K562 (cell line): ENCODE measurements at regions not wholly inside any gene's neighbourhood (a gene's known extent, or its start where the extent isn't known, plus 50 kb on each side); places are given as distances from the start of the nearest gene placed in this dataset.
A peak's percentile ranks its signal among the peaks of the same experiment; 100 is the strongest.

Source experiments
- CBX5 ChIP-seq: IDR thresholded peaks from 2 replicates; pipeline ENCODE4 v1.6.1; 2014; ENCODE audit warnings: low read depth, borderline replicate concordance
- ESRRA ChIP-seq: fragments of 450-650 bp; IDR thresholded peaks from 2 replicates; pipeline ENCODE4 v1.6.1; 2014; ENCODE audit warnings: low read depth, mild to moderate bottlenecking, moderate library complexity, borderline replicate concordance
- FIP1L1 ChIP-seq: fragments of 200-400 bp; formaldehyde crosslinking; IDR thresholded peaks from 2 replicates; pipeline ENCODE4 v1.6.1; 2018; ENCODE audit warnings: mild to moderate bottlenecking, low read depth, low read length; ENCODE audit not compliant: poor library complexity, severe bottlenecking
- HDAC8 ChIP-seq: fragments of 450-650 bp; IDR thresholded peaks from 2 replicates; pipeline ENCODE4 v1.6.1; 2016; ENCODE audit warnings: mild to moderate bottlenecking, missing genetic modification characterization, moderate library complexity, missing compliant biosample characterization
- HNRNPLL ChIP-seq: fragments of 200-400 bp; formaldehyde crosslinking; IDR thresholded peaks from 2 replicates; pipeline ENCODE4 v1.6.1; 2017; ENCODE audit warnings: low read length, low read depth, mild to moderate bottlenecking; ENCODE audit not compliant: poor library complexity, severe bottlenecking
- MTA2 ChIP-seq: fragments of 450-650 bp; IDR thresholded peaks from 2 replicates; pipeline ENCODE4 v1.6.1; 2016; ENCODE audit warnings: low read depth
- MYBL2 ChIP-seq, 2 experiments: fragments of 450-650 bp in 1 of 2; sonication (generic) in 1 of 2; formaldehyde crosslinking in 1 of 2; IDR thresholded peaks; 2 replicates each; pipeline versions ENCODE4 v1.6.1 to v1.8.1; 2017 to 2022; ENCODE audit warnings: borderline replicate concordance in 1 of 2, inconsistent platforms in 1 of 2, low read depth in 1 of 2, mild to moderate bottlenecking in 1 of 2, missing genetic modification reagents in 1 of 2, moderate library complexity in 1 of 2
- PCBP2 ChIP-seq: fragments of 200-400 bp; formaldehyde crosslinking; IDR thresholded peaks from 2 replicates; pipeline ENCODE4 v1.6.1; 2018; ENCODE audit warnings: low read length, low read depth, mild to moderate bottlenecking, moderate library complexity; ENCODE audit not compliant: poor library complexity, severe bottlenecking
- POU5F1 ChIP-seq: fragments of 150-350 bp; IDR thresholded peaks from 2 replicates; pipeline ENCODE4 v1.6.1; 2014; ENCODE audit warnings: borderline replicate concordance, low read length, low read depth, mild to moderate bottlenecking; ENCODE audit not compliant: partially characterized antibody
- SNIP1 ChIP-seq: fragments of 450-650 bp; IDR thresholded peaks from 2 replicates; pipeline ENCODE4 v1.7.1; 2017; ENCODE audit warnings: low read depth, mild to moderate bottlenecking
- SP1 ChIP-seq: sonication (generic); formaldehyde crosslinking; IDR thresholded peaks from 2 replicates; pipeline ENCODE4 v1.8.1; 2022; ENCODE audit warnings: mild to moderate bottlenecking, missing genetic modification reagents
- SP2 ChIP-seq: IDR thresholded peaks from 2 replicates; pipeline ENCODE4 v1.6.1; 2011; ENCODE audit warnings: mild to moderate bottlenecking, low read depth, low read length, moderate library complexity; ENCODE audit not compliant: poor library complexity, severe bottlenecking; ENCODE audit errors: extremely low read depth
- SRSF1 ChIP-seq: fragments of 200-400 bp; formaldehyde crosslinking; IDR thresholded peaks from 2 replicates; pipeline ENCODE4 v1.6.1; 2017; ENCODE audit warnings: mild to moderate bottlenecking, low read depth, low read length, moderate library complexity
- ZEB2 ChIP-seq: fragments of 450-650 bp; IDR thresholded peaks from 2 replicates; pipeline ENCODE4 v1.6.1; 2016
- ZNF146 ChIP-seq: IDR thresholded peaks from one replicate; pipeline ENCODE4 v1.6.1; 2018; ENCODE audit warnings: missing compliant biosample characterization; ENCODE audit not compliant: unreplicated experiment
- ZNF174 ChIP-seq: fragments of 250-450 bp; sonication (Bioruptor Pico); IDR thresholded peaks from 2 replicates; pipeline ENCODE4 v1.4.0; 2020; ENCODE audit warnings: mild to moderate bottlenecking
- ZNF175 ChIP-seq: fragments of 200-800 bp; sonication (Bioruptor generic); IDR thresholded peaks from 2 replicates; pipeline ENCODE4 v1.6.1; 2016; ENCODE audit warnings: low read depth, mild to moderate bottlenecking, missing genetic modification characterization, missing compliant biosample characterization
- ZNF23 ChIP-seq: fragments of 250-450 bp; sonication (Bioruptor Pico); IDR thresholded peaks from 2 replicates; pipeline ENCODE4 v1.4.0; 2020; ENCODE audit warnings: mild to moderate bottlenecking
- ZNF311 ChIP-seq: fragments of 250-450 bp; sonication (Bioruptor Pico); IDR thresholded peaks from 2 replicates; pipeline ENCODE4 v1.4.0; 2020; ENCODE audit warnings: mild to moderate bottlenecking, moderate library complexity
- ZNF354B ChIP-seq: fragments of 250-450 bp; sonication (Bioruptor Pico); IDR thresholded peaks from 2 replicates; pipeline ENCODE4 v1.4.0; 2020
- ZNF764 ChIP-seq: fragments of 250-450 bp; sonication (Bioruptor Pico); IDR thresholded peaks from 2 replicates; pipeline ENCODE4 v1.4.0; 2020; ENCODE audit warnings: low read depth, mild to moderate bottlenecking, moderate library complexity
- TF ChIP-seq, protein P1 (sequence below): fragments of 450-650 bp; IDR thresholded peaks from 2 replicates; pipeline ENCODE4 v1.7.0; 2016; ENCODE audit warnings: borderline replicate concordance
- TF ChIP-seq, protein P2 (sequence below): fragments of 450-650 bp; formaldehyde crosslinking; IDR thresholded peaks from 2 replicates; pipeline ENCODE4 v1.4.0; 2020; ENCODE audit warnings: mild to moderate bottlenecking, moderate library complexity
- TF ChIP-seq, protein P3 (sequence below): fragments of 450-650 bp; formaldehyde crosslinking; IDR thresholded peaks from 2 replicates; pipeline ENCODE4 v1.4.0; 2020; ENCODE audit warnings: mild to moderate bottlenecking

DNA sequence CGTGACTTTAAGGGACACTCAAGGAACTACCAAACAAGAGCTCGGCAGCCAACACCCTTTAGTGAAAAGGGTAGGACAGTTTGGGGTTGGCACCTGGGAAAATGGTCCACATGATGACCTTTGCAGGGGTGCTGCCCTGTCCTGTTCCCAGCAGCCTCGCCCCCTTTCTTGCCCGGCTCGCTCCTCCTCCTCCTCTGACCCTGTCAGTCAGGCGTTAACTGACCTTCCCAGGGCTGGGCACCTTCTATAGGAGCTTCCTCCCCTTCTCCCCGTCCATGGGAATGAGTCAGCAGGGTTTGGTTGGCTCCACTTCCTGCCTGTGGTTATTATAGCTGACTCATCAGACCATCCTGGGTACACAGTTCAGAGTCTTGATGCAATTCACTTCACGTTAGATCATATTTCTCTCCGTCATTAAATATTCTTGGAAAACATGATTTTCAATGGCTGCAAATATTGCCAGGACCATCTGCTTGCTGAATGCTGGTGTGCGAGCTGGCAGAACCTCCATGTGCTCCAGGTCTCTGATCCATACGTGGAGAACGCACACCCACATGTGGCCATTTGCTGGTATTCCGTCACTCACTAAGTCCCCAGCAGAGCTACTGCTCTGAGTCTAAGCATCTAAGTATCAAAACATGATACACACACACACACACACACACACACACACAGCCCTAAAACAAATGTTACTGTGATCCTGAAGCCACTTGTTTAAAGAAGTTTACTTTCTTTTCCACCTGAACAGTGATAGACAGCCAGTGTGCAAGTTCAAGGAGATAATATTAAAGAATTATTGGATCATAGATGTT is 185.0 kb downstream of the ANAPC1 start (continued):
- TF ChIP-seq SNIP1 (no peak), ZNF311 (CRISPR knock-in tag) (no peak), SP1 (CRISPR knock-in tag) (no peak), ZNF146 (CRISPR knock-in tag) (no peak), FIP1L1 (no peak), PCBP2 (no peak), ESRRA (peak; percentile 89), MTA2 (no peak), SP2 (no peak), ZNF354B (CRISPR knock-in tag) (0 out of 2 replicates have a peak, but pooled peaks have one; percentile 20), HDAC8 (tag) (peak; percentile 60; the same call in 1 of the 2 replicates), ZEB2 (no peak), ZNF175 (CRISPR knock-in tag) (0 out of 2 replicates have a peak, but pooled peaks have one; percentile 74), ZNF174 (CRISPR knock-in tag) (no peak), ZNF764 (0 out of 2 replicates have a peak, but pooled peaks have one; percentile 28), POU5F1 (no peak), ZNF23 (CRISPR knock-in tag) (no peak), HNRNPLL (no peak), CBX5 (no peak), MYBL2 (IDR thresholded peaks at IDR 0.05; ENCODE audit: low read depth) (no peak), MYBL2 (CRISPR knock-in tag; IDR thresholded peaks at IDR 0.05; ENCODE audit: borderline replicate concordance) (no peak), SRSF1 (no peak)
- TF ChIP-seq, protein P1, sequence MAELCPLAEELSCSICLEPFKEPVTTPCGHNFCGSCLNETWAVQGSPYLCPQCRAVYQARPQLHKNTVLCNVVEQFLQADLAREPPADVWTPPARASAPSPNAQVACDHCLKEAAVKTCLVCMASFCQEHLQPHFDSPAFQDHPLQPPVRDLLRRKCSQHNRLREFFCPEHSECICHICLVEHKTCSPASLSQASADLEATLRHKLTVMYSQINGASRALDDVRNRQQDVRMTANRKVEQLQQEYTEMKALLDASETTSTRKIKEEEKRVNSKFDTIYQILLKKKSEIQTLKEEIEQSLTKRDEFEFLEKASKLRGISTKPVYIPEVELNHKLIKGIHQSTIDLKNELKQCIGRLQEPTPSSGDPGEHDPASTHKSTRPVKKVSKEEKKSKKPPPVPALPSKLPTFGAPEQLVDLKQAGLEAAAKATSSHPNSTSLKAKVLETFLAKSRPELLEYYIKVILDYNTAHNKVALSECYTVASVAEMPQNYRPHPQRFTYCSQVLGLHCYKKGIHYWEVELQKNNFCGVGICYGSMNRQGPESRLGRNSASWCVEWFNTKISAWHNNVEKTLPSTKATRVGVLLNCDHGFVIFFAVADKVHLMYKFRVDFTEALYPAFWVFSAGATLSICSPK, result no peak
- TF ChIP-seq, protein P2, sequence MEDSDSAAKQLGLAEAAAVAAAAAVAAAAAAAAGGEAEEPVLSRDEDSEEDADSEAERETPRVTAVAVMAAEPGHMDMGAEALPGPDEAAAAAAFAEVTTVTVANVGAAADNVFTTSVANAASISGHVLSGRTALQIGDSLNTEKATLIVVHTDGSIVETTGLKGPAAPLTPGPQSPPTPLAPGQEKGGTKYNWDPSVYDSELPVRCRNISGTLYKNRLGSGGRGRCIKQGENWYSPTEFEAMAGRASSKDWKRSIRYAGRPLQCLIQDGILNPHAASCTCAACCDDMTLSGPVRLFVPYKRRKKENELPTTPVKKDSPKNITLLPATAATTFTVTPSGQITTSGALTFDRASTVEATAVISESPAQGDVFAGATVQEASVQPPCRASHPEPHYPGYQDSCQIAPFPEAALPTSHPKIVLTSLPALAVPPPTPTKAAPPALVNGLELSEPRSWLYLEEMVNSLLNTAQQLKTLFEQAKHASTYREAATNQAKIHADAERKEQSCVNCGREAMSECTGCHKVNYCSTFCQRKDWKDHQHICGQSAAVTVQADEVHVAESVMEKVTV (CRISPR knock-in tag), result peak; percentile 78
- TF ChIP-seq, protein P3, sequence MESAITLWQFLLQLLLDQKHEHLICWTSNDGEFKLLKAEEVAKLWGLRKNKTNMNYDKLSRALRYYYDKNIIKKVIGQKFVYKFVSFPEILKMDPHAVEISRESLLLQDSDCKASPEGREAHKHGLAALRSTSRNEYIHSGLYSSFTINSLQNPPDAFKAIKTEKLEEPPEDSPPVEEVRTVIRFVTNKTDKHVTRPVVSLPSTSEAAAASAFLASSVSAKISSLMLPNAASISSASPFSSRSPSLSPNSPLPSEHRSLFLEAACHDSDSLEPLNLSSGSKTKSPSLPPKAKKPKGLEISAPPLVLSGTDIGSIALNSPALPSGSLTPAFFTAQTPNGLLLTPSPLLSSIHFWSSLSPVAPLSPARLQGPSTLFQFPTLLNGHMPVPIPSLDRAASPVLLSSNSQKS (CRISPR knock-in tag), result 0 out of 2 replicates have a peak, but pooled peaks have one; percentile 27
